ENCODE measurements at regions not wholly inside any gene's neighbourhood (a gene's known extent, or its start where the extent isn't known, plus 50 kb on each side); places are given as distances from the start of the nearest gene placed in this dataset.

- TF ChIP-seq POLR2A (IDR thresholded peaks at IDR 0.05) (no peak), CTCF (IDR thresholded peaks at IDR 0.05) (no peak)
Measured at GRCh38 chr2:234293973-234294372, 202.9 kb downstream of the ARL4C start.

All from thyroid gland (tissue), 4 donors.